Nephron progenitor cell (in vitro differentiated cells): ENCODE measurements at regions not wholly inside any gene's neighbourhood (a gene's known extent, or its start where the extent isn't known, plus 50 kb on each side); places are given as distances from the start of the nearest gene placed in this dataset.

ENCODE experiments used
- DNase-seq: peaks from one replicate; pipeline ENCODE4 v3.0.0; 2021
- H3K27ac Mint-ChIP-seq: 2 replicates; pipeline ENCODE4 v1.8.0; 2021; ENCODE audit warnings: mild to moderate bottlenecking, moderate library complexity, mixed read lengths
- H3K27me3 Mint-ChIP-seq: 2 replicates; pipeline ENCODE4 v1.8.0; 2021; ENCODE audit warnings: mild to moderate bottlenecking, low read depth, mixed read lengths; ENCODE audit not compliant: poor library complexity
- H3K36me3 Mint-ChIP-seq: 2 replicates; pipeline ENCODE4 v1.8.0; 2021; ENCODE audit warnings: low read depth, mixed read lengths
- H3K4me1 Mint-ChIP-seq: 2 replicates; pipeline ENCODE4 v1.8.0; 2021; ENCODE audit warnings: mixed read lengths
- H3K4me3 Mint-ChIP-seq: 2 replicates; pipeline ENCODE4 v1.8.0; 2021; ENCODE audit warnings: mild to moderate bottlenecking, moderate library complexity, mixed read lengths
- H3K9me3 Mint-ChIP-seq: 2 replicates; pipeline ENCODE4 v1.8.0; 2021; ENCODE audit warnings: mild to moderate bottlenecking, moderate library complexity, mixed read lengths
- TF ChIP-seq, protein P1 (sequence below): fragments of 200-600 bp; sonication (generic); IDR thresholded peaks from 2 replicates; pipeline ENCODE4 v1.5.0; 2021; ENCODE audit warnings: antibody characterized with exemption

DNA sequence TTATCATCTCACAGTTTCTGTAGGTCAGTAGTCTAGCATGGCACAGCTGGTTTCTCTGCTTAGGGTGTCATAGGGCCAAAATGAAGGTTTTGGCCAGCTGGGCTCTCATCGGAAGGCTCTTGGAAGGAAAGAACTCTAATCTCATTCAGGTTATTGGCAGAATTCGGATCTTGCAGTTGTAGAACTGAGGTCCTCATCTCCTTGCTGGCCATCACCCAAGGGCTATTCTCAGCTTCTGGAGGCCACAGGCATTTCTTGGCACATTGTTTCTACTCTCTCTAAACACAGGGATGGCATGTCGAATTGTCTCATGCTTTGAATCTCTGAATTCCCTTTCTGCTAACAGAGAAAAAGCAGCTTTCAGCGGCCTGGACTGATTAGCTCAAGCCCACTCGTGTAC lies 258.0 kb upstream of the SMARCA2 start:
- no peaks in the 10 kb centered on the region for H3K36me3 Mint-ChIP-seq
- peaks cover 10% of the 10 kb centered on the region for H3K27me3 Mint-ChIP-seq
- H3K4me1 Mint-ChIP-seq, result no peaks in the 10 kb centered on the region
- no peak for DNase-seq
- H3K27ac Mint-ChIP-seq, result no peak overlapping the region
- peaks cover 44% of the 10 kb centered on the region for H3K9me3 Mint-ChIP-seq
- TF ChIP-seq, protein P1, sequence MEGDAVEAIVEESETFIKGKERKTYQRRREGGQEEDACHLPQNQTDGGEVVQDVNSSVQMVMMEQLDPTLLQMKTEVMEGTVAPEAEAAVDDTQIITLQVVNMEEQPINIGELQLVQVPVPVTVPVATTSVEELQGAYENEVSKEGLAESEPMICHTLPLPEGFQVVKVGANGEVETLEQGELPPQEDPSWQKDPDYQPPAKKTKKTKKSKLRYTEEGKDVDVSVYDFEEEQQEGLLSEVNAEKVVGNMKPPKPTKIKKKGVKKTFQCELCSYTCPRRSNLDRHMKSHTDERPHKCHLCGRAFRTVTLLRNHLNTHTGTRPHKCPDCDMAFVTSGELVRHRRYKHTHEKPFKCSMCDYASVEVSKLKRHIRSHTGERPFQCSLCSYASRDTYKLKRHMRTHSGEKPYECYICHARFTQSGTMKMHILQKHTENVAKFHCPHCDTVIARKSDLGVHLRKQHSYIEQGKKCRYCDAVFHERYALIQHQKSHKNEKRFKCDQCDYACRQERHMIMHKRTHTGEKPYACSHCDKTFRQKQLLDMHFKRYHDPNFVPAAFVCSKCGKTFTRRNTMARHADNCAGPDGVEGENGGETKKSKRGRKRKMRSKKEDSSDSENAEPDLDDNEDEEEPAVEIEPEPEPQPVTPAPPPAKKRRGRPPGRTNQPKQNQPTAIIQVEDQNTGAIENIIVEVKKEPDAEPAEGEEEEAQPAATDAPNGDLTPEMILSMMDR, result no peak
- H3K4me3 Mint-ChIP-seq, result no peak overlapping the region

DNA sequence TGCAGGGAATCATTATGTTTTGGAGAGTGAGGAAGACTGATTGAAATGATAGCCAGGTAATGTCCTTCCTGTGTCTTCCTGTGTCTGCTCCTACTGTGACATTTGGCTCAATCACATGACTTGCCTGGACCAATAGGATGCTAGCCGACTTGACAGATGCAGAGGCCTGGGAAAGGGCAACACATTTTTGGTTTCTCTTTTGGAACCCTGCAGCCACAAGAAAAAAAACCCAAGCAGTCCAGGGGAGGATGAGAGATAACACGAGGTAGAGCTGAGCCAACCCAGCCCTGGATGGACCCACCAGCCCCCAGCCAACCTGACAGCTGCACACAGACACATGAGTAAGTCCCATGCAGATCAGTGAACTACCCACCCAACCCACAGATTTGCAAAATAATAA lies 256.1 kb upstream of the SMARCA2 start:
- peaks cover 10% of the 10 kb centered on the region for H3K27me3 Mint-ChIP-seq
- H3K27ac Mint-ChIP-seq, result no peak overlapping the region
- TF ChIP-seq, protein P1, result no peak
- no peaks in the 10 kb centered on the region for H3K4me1 Mint-ChIP-seq
- DNase-seq, result no peak
- no peaks in the 10 kb centered on the region for H3K36me3 Mint-ChIP-seq
- H3K9me3 Mint-ChIP-seq, result peaks cover 33% of the 10 kb centered on the region
- no peak overlapping the region for H3K4me3 Mint-ChIP-seq

DNA sequence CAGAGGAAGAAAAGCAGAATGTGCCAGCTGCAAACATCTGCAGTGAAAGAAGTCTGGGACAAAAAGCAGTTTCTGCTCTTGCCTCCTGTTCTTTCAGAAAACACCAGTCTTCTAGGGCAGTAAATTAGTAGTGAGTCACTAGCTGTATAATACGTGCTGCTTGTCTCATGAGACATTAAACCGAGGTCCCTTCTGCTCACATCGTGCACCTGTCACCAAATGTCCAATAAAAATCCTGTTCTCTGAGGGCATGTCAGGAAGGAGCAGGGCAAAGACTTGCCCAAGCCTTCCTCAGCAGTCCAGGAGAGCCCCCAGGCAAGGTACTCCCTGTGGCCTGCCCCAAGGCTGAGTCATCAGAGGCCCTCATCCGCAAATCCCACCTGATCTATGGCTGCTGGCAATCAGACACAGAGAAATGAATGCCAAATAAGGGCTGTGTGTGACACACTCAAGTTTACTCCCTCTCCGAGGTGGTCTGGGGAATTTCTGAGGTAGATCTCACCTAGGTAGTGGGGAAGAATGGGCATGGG lies 255.3 kb upstream of the SMARCA2 start:
- Mint-ChIP-seq H3K9me3 (peaks cover 39% of the 10 kb centered on the region), H3K36me3 (no peaks in the 10 kb centered on the region), H3K27ac (no peak overlapping the region), H3K4me1 (no peaks in the 10 kb centered on the region), H3K4me3 (no peak overlapping the region), H3K27me3 (peaks cover 10% of the 10 kb centered on the region)
- DNase-seq, result no peak
- TF ChIP-seq, protein P1, result no peak

DNA sequence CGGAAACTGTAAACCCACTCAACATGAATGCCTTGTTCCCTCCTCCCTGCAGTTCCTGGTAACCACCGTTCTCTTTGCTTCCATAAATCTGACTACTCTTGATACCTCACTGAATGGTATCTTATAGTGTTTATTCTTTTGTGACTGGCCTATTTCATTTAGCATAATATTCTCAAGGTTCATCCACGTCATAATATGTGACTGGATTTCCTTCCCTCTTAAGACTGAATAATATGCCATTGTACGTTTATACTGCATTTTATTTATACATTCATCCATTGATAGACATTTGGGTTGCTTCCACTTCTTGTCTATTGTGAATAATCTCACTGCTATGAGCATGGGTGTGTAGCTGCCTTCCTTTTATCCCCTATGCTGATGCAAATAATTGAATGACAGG lies 253.3 kb upstream of the SMARCA2 start:
- no peak overlapping the region for H3K27ac Mint-ChIP-seq
- H3K4me3 Mint-ChIP-seq, result no peak overlapping the region
- peaks cover 8% of the 10 kb centered on the region for H3K27me3 Mint-ChIP-seq
- no peaks in the 10 kb centered on the region for H3K4me1 Mint-ChIP-seq
- H3K9me3 Mint-ChIP-seq, result peaks cover 29% of the 10 kb centered on the region
- no peaks in the 10 kb centered on the region for H3K36me3 Mint-ChIP-seq
- DNase-seq, result no peak
- TF ChIP-seq, protein P1, result no peak

DNA sequence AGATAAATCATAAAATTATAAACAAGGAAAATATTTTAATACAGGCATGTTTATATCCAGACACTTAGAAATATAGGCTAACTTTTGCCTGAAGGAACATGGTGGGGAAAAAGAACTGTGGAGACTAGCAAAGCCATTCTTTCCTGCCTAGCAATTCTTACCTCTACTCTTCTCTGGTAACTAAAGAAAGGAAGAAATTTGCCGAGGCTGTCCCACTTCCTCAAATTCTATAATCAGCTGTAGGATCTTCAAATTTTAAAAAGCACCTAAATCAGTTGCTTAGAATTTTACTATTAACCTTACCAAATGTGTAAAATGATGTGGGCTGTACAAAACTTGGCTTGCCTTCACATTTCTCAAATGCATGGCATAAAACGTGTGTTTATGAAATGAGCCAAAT lies 249.1 kb upstream of the SMARCA2 start:
- no peak overlapping the region for H3K27ac Mint-ChIP-seq
- peaks cover 7% of the 10 kb centered on the region for H3K27me3 Mint-ChIP-seq
- H3K4me1 Mint-ChIP-seq, result no peaks in the 10 kb centered on the region
- no peaks in the 10 kb centered on the region for H3K36me3 Mint-ChIP-seq
- TF ChIP-seq, protein P1, result no peak
- H3K9me3 Mint-ChIP-seq, result peaks cover 11% of the 10 kb centered on the region
- no peak for DNase-seq
- H3K4me3 Mint-ChIP-seq, result no peak overlapping the region

DNA sequence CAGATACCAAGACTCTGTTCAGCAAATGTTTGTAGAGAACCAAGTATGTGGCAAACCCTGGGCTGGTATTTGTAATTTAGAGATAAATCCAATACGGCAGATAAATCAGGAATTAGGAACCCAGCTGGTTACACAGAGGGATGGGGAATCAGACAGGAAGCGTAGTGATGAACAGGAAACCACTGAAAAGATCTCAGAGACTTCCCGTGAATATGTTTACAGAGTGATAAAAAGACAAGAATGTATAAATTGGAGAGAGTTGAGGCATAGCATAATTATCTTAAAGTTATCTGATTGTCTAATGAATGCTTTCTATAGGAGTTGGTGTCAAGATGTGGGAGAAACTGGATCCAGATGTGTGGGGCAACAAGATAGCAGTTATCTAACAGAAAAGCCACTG lies 246.6 kb upstream of the SMARCA2 start:
- Mint-ChIP-seq H3K36me3 (no peaks in the 10 kb centered on the region), H3K27ac (no peak overlapping the region), H3K9me3 (peaks cover 7% of the 10 kb centered on the region), H3K4me1 (no peaks in the 10 kb centered on the region), H3K4me3 (no peak overlapping the region), H3K27me3 (peaks cover 7% of the 10 kb centered on the region)
- no peak for DNase-seq
- TF ChIP-seq, protein P1, result no peak
